Prostate gland (tissue), 2 donors: ENCODE measurements at regions not wholly inside any gene's neighbourhood (a gene's known extent, or its start where the extent isn't known, plus 50 kb on each side); places are given as distances from the start of the nearest gene placed in this dataset.

Experiments used
- DNase-seq: peaks from one replicate; pipeline ENCODE4 v3.0.0-alpha.2; 2019; ENCODE audit warnings: low spot score
- H3K27ac ChIP-seq, 2 donors: fragments of 200-600 bp; sonication (generic); 2 replicates each; pipeline ENCODE4 v1.5.1; 2017 to 2019
- H3K27me3 ChIP-seq: fragments of 200-600 bp; sonication (generic); replicated peaks from 2 replicates; pipeline ENCODE4 v1.5.1; 2019; ENCODE audit not compliant: insufficient read depth
- H3K36me3 ChIP-seq, 2 donors: fragments of 200-600 bp; sonication (generic); 1 replicate in 1 of 2; 2 replicates in 1 of 2; pipeline versions ENCODE4 v1.5.1 to v1.8.1; 2017 to 2019
- H3K4me1 ChIP-seq: fragments of 200-600 bp; sonication (generic); replicated peaks from 2 replicates; pipeline ENCODE4 v1.5.1; 2019
- H3K4me3 ChIP-seq, 2 donors: fragments of 200-600 bp; sonication (generic); 2 replicates each; pipeline ENCODE4 v1.5.1; 2017 to 2019
- H3K9me3 ChIP-seq: fragments of 200-600 bp; sonication (generic); 2 replicates; pipeline ENCODE4 v1.5.1; 2017
- CTCF ChIP-seq, 4 experiments: fragments of 200-600 bp in 2 of 4; fragments of 450-650 bp in 2 of 4; sonication (generic) in 2 of 4; IDR thresholded peaks; 1 replicate in 3 of 4; 2 replicates in 1 of 4; pipeline ENCODE4 v1.5.1; 2016 to 2019; ENCODE audit warnings: antibody characterized with exemption in 4 of 4, mild to moderate bottlenecking in 2 of 4, moderate library complexity in 2 of 4
- POLR2A ChIP-seq: fragments of 450-650 bp; IDR thresholded peaks from one replicate; pipeline ENCODE4 v1.6.1; 2016; ENCODE audit warnings: antibody characterized with exemption, mild to moderate bottlenecking
- POLR2AphosphoS5 ChIP-seq: sonication (generic); formaldehyde crosslinking; IDR thresholded peaks from one replicate; pipeline ENCODE4 v1.6.1; 2017; ENCODE audit warnings: antibody characterized with exemption
- WGBS: methylation state at CpG from one replicate; pipeline ENCODE4 v1.1.5; 2018; 5-methylcytosine and 5-hydroxymethylcytosine counted together
- intact Hi-C: fragments of 100-400 bp; cut with DNase I; formaldehyde crosslinking; loops from one replicate; pipeline ENCODE4 v1.14.2; 2022

DNA sequence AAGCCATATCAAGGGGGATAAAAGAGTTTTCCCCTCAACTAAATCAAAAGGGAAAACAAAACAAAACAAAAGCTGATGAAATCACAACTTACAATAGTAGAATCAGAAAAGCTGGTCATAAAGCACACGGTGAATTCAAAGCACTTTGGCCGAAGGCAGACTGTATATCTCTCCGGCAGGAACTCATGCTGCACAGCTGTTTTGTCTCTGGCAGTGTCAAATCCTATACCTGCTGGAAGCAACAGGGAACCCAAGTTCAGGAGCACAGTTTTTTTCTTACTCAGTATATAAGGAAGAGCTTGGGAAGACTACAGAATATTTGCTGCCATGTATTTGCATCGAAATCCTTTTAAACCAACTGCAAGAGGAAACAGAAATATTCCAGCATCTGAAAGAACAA lies 213.7 kb downstream of the RFC3 start:
- H3K36me3 ChIP-seq, result no peaks in the 10 kb centered on the region
- no peak for DNase-seq
- intact Hi-C loops, result no loop called here
- no peak overlapping the region for H3K4me3 ChIP-seq
- TF ChIP-seq CTCF (IDR thresholded peaks at IDR 0.05), result no peak
- no peak for TF ChIP-seq POLR2A
- TF ChIP-seq POLR2AphosphoS5, result no peak
- no peaks in the 10 kb centered on the region for H3K9me3 ChIP-seq
- H3K4me1 ChIP-seq, result no peaks in the 10 kb centered on the region
- H3K27ac ChIP-seq, result no peak overlapping the region
- 56% methylated on average over 4 of the region's 4 CpGs for WGBS
- H3K27me3 ChIP-seq, result no peaks in the 10 kb centered on the region

DNA sequence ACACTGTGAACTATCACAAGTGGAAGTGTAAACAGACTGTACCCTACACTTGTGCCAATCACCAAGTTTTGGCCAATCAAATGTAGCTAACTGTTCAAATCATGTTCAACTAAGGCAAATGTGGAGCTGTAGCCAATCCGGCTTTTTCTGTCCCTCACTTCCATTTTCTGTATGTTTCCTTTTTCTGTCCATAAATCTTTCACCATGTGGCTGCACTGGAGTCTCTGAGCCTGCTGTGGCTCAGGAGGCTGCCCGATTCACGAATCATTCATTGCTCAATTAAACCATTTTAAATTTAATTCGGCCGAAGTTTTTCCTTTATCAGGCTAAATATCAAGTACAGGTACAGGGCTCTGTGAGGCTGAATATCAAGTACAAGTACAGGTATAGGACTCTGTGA lies 216.5 kb downstream of the RFC3 start:
- WGBS, result 92% methylated on average over 5 of the region's 5 CpGs
- intact Hi-C loops, result no loop called here
- no peaks in the 10 kb centered on the region for H3K4me1 ChIP-seq
- H3K36me3 ChIP-seq, result no peaks in the 10 kb centered on the region
- H3K27me3 ChIP-seq, result no peaks in the 10 kb centered on the region
- no peak overlapping the region for H3K4me3 ChIP-seq
- H3K9me3 ChIP-seq, result no peaks in the 10 kb centered on the region
- no peak overlapping the region for H3K27ac ChIP-seq
- no peak for DNase-seq
- TF ChIP-seq POLR2AphosphoS5 (no peak), POLR2A (no peak)

DNA sequence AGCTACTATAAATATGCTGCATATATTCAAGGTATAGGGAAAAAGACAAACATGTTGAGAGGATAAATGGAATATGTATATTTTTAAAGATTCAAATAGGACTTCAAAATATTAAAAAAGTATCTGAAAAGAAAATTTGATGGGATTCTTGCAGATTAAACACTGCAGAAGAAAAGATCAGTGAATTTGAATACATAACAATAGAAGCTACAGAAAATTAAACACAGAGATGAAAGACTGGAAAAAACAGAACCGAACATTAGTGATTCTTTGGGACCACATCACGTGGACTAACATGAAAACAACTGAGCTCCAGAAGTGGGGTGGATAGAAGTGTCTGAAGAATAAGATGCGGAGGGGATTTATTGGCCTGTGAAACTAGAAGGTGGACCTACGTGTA lies 217.2 kb downstream of the RFC3 start:
- no peak overlapping the region for H3K27ac ChIP-seq
- WGBS, result over 99% methylated on average over 4 of the region's 4 CpGs
- no peaks in the 10 kb centered on the region for H3K4me1 ChIP-seq
- intact Hi-C loops, result no loop called here
- no peak for DNase-seq
- H3K27me3 ChIP-seq, result no peaks in the 10 kb centered on the region
- H3K36me3 ChIP-seq, result no peaks in the 10 kb centered on the region
- no peaks in the 10 kb centered on the region for H3K9me3 ChIP-seq
- H3K4me3 ChIP-seq, result no peak overlapping the region
- TF ChIP-seq POLR2AphosphoS5, result no peak
- no peak for TF ChIP-seq POLR2A
- TF ChIP-seq CTCF (IDR thresholded peaks at IDR 0.05), result no peak

- H3K4me3 ChIP-seq, result no peak overlapping the region
- H3K27me3 ChIP-seq, result no peaks in the 10 kb centered on the region
- no peaks in the 10 kb centered on the region for H3K4me1 ChIP-seq
- WGBS, result 57% methylated on average over 3 of the region's 3 CpGs
- no peak overlapping the region for H3K27ac ChIP-seq
- no peaks in the 10 kb centered on the region for H3K9me3 ChIP-seq
- DNase-seq, result no peak
- TF ChIP-seq POLR2AphosphoS5, result peak; percentile 20
- TF ChIP-seq CTCF (IDR thresholded peaks at IDR 0.05), result no peak
- no peaks in the 10 kb centered on the region for H3K36me3 ChIP-seq
- intact Hi-C loops, result no loop called here
Measured at GRCh38 chr13:34035676-34036325, 217.9 kb downstream of the RFC3 start.

- Histone ChIP-seq H3K4me3 (no peak overlapping the region), H3K27ac (no peak overlapping the region), H3K9me3 (no peaks in the 10 kb centered on the region), H3K4me1 (no peaks in the 10 kb centered on the region), H3K36me3 (no peaks in the 10 kb centered on the region), H3K27me3 (no peaks in the 10 kb centered on the region)
- TF ChIP-seq POLR2A, result no peak
- no peak for TF ChIP-seq CTCF (IDR thresholded peaks at IDR 0.05)
- WGBS, result 88% methylated on average over 7 of the region's 7 CpGs
- DNase-seq, result no peak
- intact Hi-C loops, result no loop called here
Measured at GRCh38 chr13:34037636-34038540, 219.9 kb downstream of the RFC3 start.
